ENCODE measurements at regions not wholly inside any gene's neighbourhood (a gene's known extent, or its start where the extent isn't known, plus 50 kb on each side); places are given as distances from the start of the nearest gene placed in this dataset.

GRCh38 chr1:222290866-222291265 lies 257.0 kb downstream of the HHIPL2 start:
- DNase-seq (ENCODE audit: low read depth): no peak

GRCh38 chr1:222288053-222288452 lies 259.9 kb downstream of the HHIPL2 start:
- peak; percentile 77 for DNase-seq (ENCODE audit: low read depth)

- no peak for DNase-seq (ENCODE audit: low read depth)
These were observed 261.9 kb downstream of the HHIPL2 start for GRCh38 chr1:222286011-222286410.

- DNase-seq (ENCODE audit: low read depth): no peak
These were observed 262.4 kb downstream of the HHIPL2 start for GRCh38 chr1:222285526-222285925.

GRCh38 chr1:222284466-222284865 lies 263.4 kb downstream of the HHIPL2 start:
- no peak for DNase-seq (ENCODE audit: low read depth)

- DNase-seq (ENCODE audit: low read depth): peak; percentile 58
These were observed 264.6 kb downstream of the HHIPL2 start for GRCh38 chr1:222283147-222283768.

GRCh38 chr1:222279591-222279990 lies 268.3 kb downstream of the HHIPL2 start:
- no peak for DNase-seq (ENCODE audit: low read depth)

- no peak for DNase-seq (ENCODE audit: low read depth)
These were observed 269.4 kb downstream of the HHIPL2 start for GRCh38 chr1:222278501-222278900.

GRCh38 chr1:222275729-222276465 lies 272.0 kb downstream of the HHIPL2 start:
- no peak for DNase-seq (ENCODE audit: low read depth)

GRCh38 chr1:222275001-222275728 lies 272.7 kb downstream of the HHIPL2 start:
- no peak for DNase-seq (ENCODE audit: low read depth)

GRCh38 chr1:222266223-222267196 lies 281.4 kb downstream of the HHIPL2 start:
- DNase-seq (ENCODE audit: low read depth): no peak

- no peak for DNase-seq (ENCODE audit: low read depth)
These were observed 284.1 kb downstream of the HHIPL2 start for GRCh38 chr1:222263791-222264190.

GRCh38 chr1:222257027-222257426 lies 290.9 kb downstream of the HHIPL2 start:
- DNase-seq (ENCODE audit: low read depth): no peak

GRCh38 chr1:222256058-222256457 lies 291.8 kb downstream of the HHIPL2 start:
- no peak for DNase-seq (ENCODE audit: low read depth)

GRCh38 chr1:222252788-222253187 lies 295.1 kb downstream of the HHIPL2 start:
- no peak for DNase-seq (ENCODE audit: low read depth)

- DNase-seq (ENCODE audit: low read depth): no peak
These were observed 296.1 kb downstream of the HHIPL2 start for GRCh38 chr1:222251847-222252246.

- DNase-seq (ENCODE audit: low read depth): no peak
These were observed 297.5 kb downstream of the HHIPL2 start for GRCh38 chr1:222250376-222250775.

GRCh38 chr1:222247811-222248310 lies 300.0 kb downstream of the HHIPL2 start:
- DNase-seq (ENCODE audit: low read depth): no peak

- no peak for DNase-seq (ENCODE audit: low read depth)
These were observed 300.8 kb downstream of the HHIPL2 start for GRCh38 chr1:222247081-222247480.

GRCh38 chr1:222243902-222244301 lies 304.0 kb downstream of the HHIPL2 start:
- peak; percentile 41 for DNase-seq (ENCODE audit: low read depth)

- DNase-seq (ENCODE audit: low read depth): no peak
These were observed 305.4 kb downstream of the HHIPL2 start for GRCh38 chr1:222242492-222242891.

- DNase-seq (ENCODE audit: low read depth): no peak
These were observed 306.5 kb downstream of the HHIPL2 start for GRCh38 chr1:222241410-222241809.
